Natural killer cell (primary cell): ENCODE measurements at regions not wholly inside any gene's neighbourhood (a gene's known extent, or its start where the extent isn't known, plus 50 kb on each side); places are given as distances from the start of the nearest gene placed in this dataset.

Experiments used
- ATAC-seq, 3 donors: fragments of 150-1000 bp in 2 of 3; fragments of 200-7000 bp in 1 of 3; cut with Tn5 transposase; 1 replicate in 1 of 3; 2 replicates in 2 of 3; pipeline ENCODE4 v1.10.0; 2021; ENCODE audit warnings: mild to moderate bottlenecking in 2 of 3, moderate library complexity in 2 of 3
- DNase-seq, 2 donors: peaks; one replicate each; pipeline versions ENCODE4 v3.0.0 to v3.0.0-alpha.2; 2013 to 2021; ENCODE audit warnings: mixed read lengths in 1 of 2
- H3K27ac ChIP-seq: one replicate; pipeline ENCODE4 v1.5.1; 2013; ENCODE audit warnings: mild to moderate bottlenecking, low read length
- H3K27me3 ChIP-seq: one replicate; pipeline ENCODE4 v1.6.1; 2013; ENCODE audit warnings: low read length; ENCODE audit not compliant: control insufficient read depth, insufficient read depth
- H3K36me3 ChIP-seq: one replicate; pipeline ENCODE4 v1.6.1; 2013; ENCODE audit warnings: low read length; ENCODE audit not compliant: control insufficient read depth, insufficient read depth
- H3K4me1 ChIP-seq: one replicate; pipeline ENCODE4 v1.6.1; 2013; ENCODE audit warnings: low read length; ENCODE audit not compliant: control insufficient read depth, insufficient read depth
- H3K4me3 ChIP-seq: one replicate; pipeline ENCODE4 v1.5.1; 2013; ENCODE audit warnings: low read length
- H3K9me3 ChIP-seq: one replicate; pipeline ENCODE4 v1.6.1; 2013; ENCODE audit warnings: low read length; ENCODE audit not compliant: control insufficient read depth, insufficient read depth
- H3K27ac Mint-ChIP-seq, 2 donors: one replicate each; pipeline ENCODE4 v1.8.0; 2022; ENCODE audit warnings: mild to moderate bottlenecking in 2 of 2, mixed read lengths in 2 of 2, moderate library complexity in 1 of 2
- H3K27me3 Mint-ChIP-seq, 2 donors: one replicate each; pipeline ENCODE4 v1.8.0; 2022; ENCODE audit warnings: low read depth in 2 of 2, mixed read lengths in 2 of 2
- H3K36me3 Mint-ChIP-seq: one replicate; pipeline ENCODE4 v1.8.0; 2022; ENCODE audit warnings: mixed read lengths
- H3K4me1 Mint-ChIP-seq, 2 donors: one replicate each; pipeline ENCODE4 v1.8.0; 2022; ENCODE audit warnings: mixed read lengths in 2 of 2
- H3K4me3 Mint-ChIP-seq: one replicate; pipeline ENCODE4 v1.8.0; 2022; ENCODE audit warnings: mild to moderate bottlenecking, moderate library complexity, mixed read lengths
- H3K9me3 Mint-ChIP-seq, 2 donors: one replicate each; pipeline ENCODE4 v1.8.0; 2022; ENCODE audit warnings: mixed read lengths in 2 of 2
- WGBS: methylation state at CpG from one replicate; pipeline ENCODE4 v1.1.7; 2013; ENCODE audit warnings: missing lambda C conversion rate; ENCODE audit not compliant: insufficient coverage; 5-methylcytosine and 5-hydroxymethylcytosine counted together
- intact Hi-C: fragments of 100-400 bp; cut with micrococcal nuclease; formaldehyde crosslinking; loops from one replicate; pipeline ENCODE4 v1.14.2; 2022
- TF ChIP-seq, protein P1 (sequence below): fragments of 200-600 bp; IDR thresholded peaks from one replicate; pipeline ENCODE4 v1.8.0; 2022; ENCODE audit warnings: antibody characterized with exemption

DNA sequence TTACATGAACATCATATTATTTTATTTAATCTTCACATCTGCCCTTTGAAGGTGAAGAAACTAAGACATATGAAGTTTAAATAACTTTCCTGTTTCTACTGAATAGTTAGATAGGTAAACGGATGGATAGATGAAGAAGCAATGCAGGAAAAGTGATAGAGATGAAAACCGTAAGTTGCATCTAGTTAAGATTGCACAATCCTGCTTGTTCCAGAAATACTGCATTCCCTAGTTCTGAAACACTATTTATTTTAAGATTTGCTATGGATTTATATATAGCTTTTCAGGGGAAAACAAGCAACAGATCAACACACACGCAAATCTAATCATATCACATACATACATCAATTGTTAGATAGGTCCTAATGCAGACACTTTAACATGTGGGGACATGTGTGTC is 512.7 kb upstream of the C16orf82 start:
- DNase-seq (no peak), ATAC-seq (no peak)
- Mint-ChIP-seq H3K27me3 (peaks cover 13 to 18% of the 10 kb centered on the region in 2 donors), H3K36me3 (no peaks in the 10 kb centered on the region), H3K4me1 (no peaks in the 10 kb centered on the region), H3K27ac (no peak overlapping the region), H3K4me3 (no peak overlapping the region), H3K9me3 (no peaks in the 10 kb centered on the region)
- Histone ChIP-seq H3K27ac (no peak overlapping the region), H3K36me3 (no peaks in the 10 kb centered on the region), H3K4me3 (no peak overlapping the region), H3K27me3 (no peaks in the 10 kb centered on the region), H3K9me3 (no peaks in the 10 kb centered on the region), H3K4me1 (no peaks in the 10 kb centered on the region)
- WGBS = 100% methylated on average over 1 of the region's 3 CpGs
- TF ChIP-seq, protein P1, sequence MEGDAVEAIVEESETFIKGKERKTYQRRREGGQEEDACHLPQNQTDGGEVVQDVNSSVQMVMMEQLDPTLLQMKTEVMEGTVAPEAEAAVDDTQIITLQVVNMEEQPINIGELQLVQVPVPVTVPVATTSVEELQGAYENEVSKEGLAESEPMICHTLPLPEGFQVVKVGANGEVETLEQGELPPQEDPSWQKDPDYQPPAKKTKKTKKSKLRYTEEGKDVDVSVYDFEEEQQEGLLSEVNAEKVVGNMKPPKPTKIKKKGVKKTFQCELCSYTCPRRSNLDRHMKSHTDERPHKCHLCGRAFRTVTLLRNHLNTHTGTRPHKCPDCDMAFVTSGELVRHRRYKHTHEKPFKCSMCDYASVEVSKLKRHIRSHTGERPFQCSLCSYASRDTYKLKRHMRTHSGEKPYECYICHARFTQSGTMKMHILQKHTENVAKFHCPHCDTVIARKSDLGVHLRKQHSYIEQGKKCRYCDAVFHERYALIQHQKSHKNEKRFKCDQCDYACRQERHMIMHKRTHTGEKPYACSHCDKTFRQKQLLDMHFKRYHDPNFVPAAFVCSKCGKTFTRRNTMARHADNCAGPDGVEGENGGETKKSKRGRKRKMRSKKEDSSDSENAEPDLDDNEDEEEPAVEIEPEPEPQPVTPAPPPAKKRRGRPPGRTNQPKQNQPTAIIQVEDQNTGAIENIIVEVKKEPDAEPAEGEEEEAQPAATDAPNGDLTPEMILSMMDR = no peak
- intact Hi-C loops = no loop called here

DNA sequence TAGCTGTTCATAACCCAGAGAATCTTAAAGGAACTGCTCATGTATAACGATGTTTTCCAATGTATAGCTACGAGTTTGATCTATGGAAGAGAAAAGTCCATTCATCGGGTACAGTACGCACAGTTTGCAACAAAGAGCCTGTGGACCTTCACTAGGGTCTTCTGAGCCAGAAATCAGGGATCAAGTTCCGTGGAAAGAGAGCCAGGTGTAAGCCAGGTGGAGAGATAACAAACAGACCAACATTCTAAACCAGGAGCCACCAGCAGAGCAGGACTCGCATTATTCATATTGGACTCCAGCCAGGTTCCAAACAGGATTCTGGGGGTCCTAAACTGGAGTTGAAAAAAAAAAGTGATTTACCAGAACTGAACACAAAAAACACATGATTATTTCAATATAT is 505.4 kb upstream of the C16orf82 start:
- Mint-ChIP-seq H3K4me3 (no peak overlapping the region), H3K9me3 (no peaks in the 10 kb centered on the region), H3K27ac (no peak overlapping the region), H3K36me3 (no peaks in the 10 kb centered on the region), H3K4me1 (no peaks in the 10 kb centered on the region), H3K27me3 (peaks cover 15 to 52% of the 10 kb centered on the region in 2 donors)
- TF ChIP-seq, protein P1 = no peak
- WGBS = 79% methylated on average over 6 of the region's 6 CpGs
- ATAC-seq (no peak), DNase-seq (no peak)
- Histone ChIP-seq H3K27me3 (no peaks in the 10 kb centered on the region), H3K4me3 (no peak overlapping the region), H3K4me1 (no peaks in the 10 kb centered on the region), H3K36me3 (no peaks in the 10 kb centered on the region), H3K27ac (no peak overlapping the region), H3K9me3 (no peaks in the 10 kb centered on the region)
- intact Hi-C loops = no loop called here

DNA sequence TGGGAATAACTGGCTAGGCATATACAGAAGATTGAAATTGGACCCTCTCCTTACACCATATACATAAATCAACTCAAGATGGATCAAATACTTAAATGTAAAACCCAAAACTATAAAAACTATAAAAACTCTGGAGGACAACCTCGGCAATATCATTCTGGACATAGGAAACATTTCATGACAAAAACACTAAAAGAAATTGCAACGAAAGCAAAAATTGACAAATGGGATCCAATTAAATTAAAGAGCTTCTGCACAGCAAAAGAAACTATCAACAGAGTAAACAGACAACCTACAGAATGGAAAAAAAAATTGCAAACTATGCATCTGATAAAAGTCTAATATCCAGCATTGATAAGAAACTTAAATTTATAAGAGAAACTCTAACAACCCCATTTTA is 503.7 kb upstream of the C16orf82 start:
- Mint-ChIP-seq H3K36me3 (no peaks in the 10 kb centered on the region), H3K9me3 (no peaks in the 10 kb centered on the region)
- 94% methylated on average over 2 of the region's 2 CpGs for WGBS

DNA sequence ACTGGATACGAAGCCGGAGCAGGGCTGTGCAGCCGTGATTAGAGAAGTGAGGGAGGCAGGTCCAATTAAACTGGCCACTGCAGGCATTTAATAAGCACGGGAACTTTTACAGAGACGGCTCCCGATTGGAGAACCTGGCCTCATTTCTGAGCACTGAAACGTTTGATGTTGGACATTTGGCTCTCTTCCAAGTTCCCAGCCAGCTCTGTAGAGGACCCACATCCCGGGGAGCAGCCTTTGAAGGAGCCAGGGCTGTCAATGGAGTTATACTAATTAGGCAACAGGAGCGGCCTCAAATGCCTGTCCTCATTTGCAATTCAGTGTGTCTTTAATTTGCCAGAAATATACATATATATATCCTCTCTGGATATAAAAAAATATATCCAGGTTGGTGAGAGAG is 499.4 kb upstream of the C16orf82 start:
- H3K4me3 Mint-ChIP-seq = no peak overlapping the region
- Histone ChIP-seq H3K4me1 (no peaks in the 10 kb centered on the region), H3K27me3 (no peaks in the 10 kb centered on the region), H3K9me3 (no peaks in the 10 kb centered on the region), H3K36me3 (no peaks in the 10 kb centered on the region), H3K27ac (no peak overlapping the region), H3K4me3 (no peak overlapping the region)
- peaks cover 11 to 29% of the 10 kb centered on the region in 2 donors for H3K27me3 Mint-ChIP-seq
- intact Hi-C loops = no loop called here
- H3K9me3 Mint-ChIP-seq = no peaks in the 10 kb centered on the region
- H3K27ac Mint-ChIP-seq = no peak overlapping the region
- ATAC-seq (no peak), DNase-seq (no peak)
- TF ChIP-seq, protein P1 = no peak
- no peaks in the 10 kb centered on the region for H3K4me1 Mint-ChIP-seq
- 66% methylated on average over 8 of the region's 9 CpGs for WGBS
- no peaks in the 10 kb centered on the region for H3K36me3 Mint-ChIP-seq

More for the DNA sequence above, 503.7 kb upstream of the C16orf82 start:
- Mint-ChIP-seq H3K27ac (no peak overlapping the region), H3K27me3 (peaks cover 19 to 60% of the 10 kb centered on the region in 2 donors), H3K4me1 (no peaks in the 10 kb centered on the region), H3K4me3 (no peak overlapping the region)
- ATAC-seq (no peak), DNase-seq (no peak)
- TF ChIP-seq, protein P1 = no peak
- Histone ChIP-seq H3K27ac (no peak overlapping the region), H3K4me1 (no peaks in the 10 kb centered on the region), H3K9me3 (no peaks in the 10 kb centered on the region), H3K4me3 (no peak overlapping the region), H3K27me3 (no peaks in the 10 kb centered on the region), H3K36me3 (no peaks in the 10 kb centered on the region)
- intact Hi-C loops = no loop called here
